ENCODE measurements at regions not wholly inside any gene's neighbourhood (a gene's known extent, or its start where the extent isn't known, plus 50 kb on each side); places are given as distances from the start of the nearest gene placed in this dataset.

DNA sequence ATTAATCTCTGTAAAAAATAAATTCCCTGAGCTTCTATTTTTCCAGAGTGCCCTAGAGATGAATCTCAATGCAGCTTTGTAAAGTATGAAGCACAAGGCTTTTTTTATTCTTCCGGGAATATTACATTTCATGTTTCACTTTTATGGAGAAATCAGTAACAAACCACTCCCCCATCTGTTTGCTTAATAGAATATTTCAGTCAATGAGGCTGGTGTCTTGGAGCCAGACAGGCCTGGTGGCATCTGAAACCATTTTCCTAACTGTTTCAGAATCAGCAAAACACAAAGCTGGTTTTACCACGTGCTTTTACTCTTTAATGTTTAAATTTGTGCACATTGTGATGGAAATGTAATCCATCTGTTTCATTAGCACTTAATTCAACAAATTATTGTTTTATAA is 400.8 kb upstream of the HSF2 start:
- H3K27ac ChIP-seq (ENCODE audit: extremely low read depth, low read depth, low read length): no peak overlapping the region
- no peaks in the 10 kb centered on the region for H4K20me1 ChIP-seq (replicated peaks; ENCODE audit: control insufficient read depth, insufficient read depth, low read length)
- WGBS (ENCODE audit: insufficient coverage, low coverage, missing lambda C conversion rate): 0% methylated on average over 2 of the region's 2 CpGs
- no peaks in the 10 kb centered on the region for H3K36me3 ChIP-seq (ENCODE audit: control insufficient read depth, insufficient read depth, low read length)
- ChIA-PET CTCF (ENCODE audit: low intra/inter-chr PET ratio) (no interaction called here), POLR2A (no interaction called here)
- FAIRE-seq: no peak
- no peak overlapping the region for H3K4me3 ChIP-seq
- DNase-seq (ENCODE audit: extremely low read depth in 1 of 4, low spot score in 3 of 4): no peak
- no peak for ATAC-seq
- no peak overlapping the region for H3K4me2 ChIP-seq (ENCODE audit: insufficient read depth, low read length)
- H3K4me1 ChIP-seq (replicated peaks in 1 of 2; ENCODE audit: control insufficient read depth in 2 of 2, insufficient read depth in 2 of 2, low read length in 2 of 2): no peaks in the 10 kb centered on the region
- no peak overlapping the region for H2AFZ ChIP-seq (ENCODE audit: low read depth, low read length)
- no peaks in the 10 kb centered on the region for H3K9me3 ChIP-seq (replicated peaks; ENCODE audit: control insufficient read depth, insufficient read depth, low read depth, low read length)
- no peak overlapping the region for H3K9ac ChIP-seq (ENCODE audit: insufficient read depth in 1 of 2, low read depth in 2 of 2, low read length in 2 of 2)
- TF ChIP-seq SMARCE1 (IDR thresholded peaks at IDR 0.05) (no peak), RBM22 (IDR thresholded peaks at IDR 0.05; ENCODE audit: low read depth, low read length, poor library complexity, severe bottlenecking) (no peak), ARHGAP35 (IDR thresholded peaks at IDR 0.05; ENCODE audit: partially characterized antibody) (no peak), ZNF274 (IDR thresholded peaks at IDR 0.05; ENCODE audit: borderline replicate concordance, low read depth, low read length) (no peak), MBD1 (CRISPR knock-in tag; IDR thresholded peaks at IDR 0.05) (no peak)
- no TSS peak for BruUV-seq (replicated peaks)
- intact Hi-C loops (cut with micrococcal nuclease) (no loop called here), in situ Hi-C loops (cut with MboI) (no loop called here)
- no peaks in the 10 kb centered on the region for H3K27me3 ChIP-seq (ENCODE audit: control insufficient read depth in 2 of 2, insufficient read depth in 2 of 2, low read length in 2 of 2)
- no peaks in the 10 kb centered on the region for H3K9me1 ChIP-seq (ENCODE audit: control insufficient read depth, insufficient read depth, low read length)
- H3K79me2 ChIP-seq (ENCODE audit: control insufficient read depth, insufficient read depth, low read length): no peaks in the 10 kb centered on the region

All from K562 (cell line).